GM23248 (cell line): ENCODE measurements at regions not wholly inside any gene's neighbourhood (a gene's known extent, or its start where the extent isn't known, plus 50 kb on each side); places are given as distances from the start of the nearest gene placed in this dataset.

Experiments
- EZH2 ChIP-seq: fragments of 200-600 bp; sonication (generic); IDR thresholded peaks from 2 replicates; pipeline ENCODE4 v1.6.1; 2018; ENCODE audit warnings: antibody characterized with exemption, mild to moderate bottlenecking; ENCODE audit not compliant: insufficient read depth, poor library complexity, severe bottlenecking
- EZH2phosphoT487 ChIP-seq: fragments of 200-600 bp; sonication (generic); IDR thresholded peaks from 2 replicates; pipeline ENCODE4 v1.6.1; 2018; ENCODE audit warnings: antibody characterized with exemption, moderate library complexity, mild to moderate bottlenecking, low read depth; ENCODE audit not compliant: insufficient read depth

- TF ChIP-seq EZH2phosphoT487, result no peak
- no peak for TF ChIP-seq EZH2
Observed at GRCh38 chrX:142089193-142089592, 115.9 kb downstream of the MAGEC2 start.
